ENCODE measurements at regions not wholly inside any gene's neighbourhood (a gene's known extent, or its start where the extent isn't known, plus 50 kb on each side); places are given as distances from the start of the nearest gene placed in this dataset.

- DNase-seq (ENCODE audit: low read depth) = no peak
These were observed 108.9 kb upstream of the SPRY4 start for GRCh38 chr5:142433526-142434321.

- no peak for DNase-seq (ENCODE audit: low read depth)
These were observed 108.1 kb upstream of the SPRY4 start for GRCh38 chr5:142432961-142433360.

- DNase-seq (ENCODE audit: low read depth) = no peak
These were observed 107.6 kb upstream of the SPRY4 start for GRCh38 chr5:142432369-142432863.

- no peak for DNase-seq (ENCODE audit: low read depth)
These were observed 104.1 kb upstream of the SPRY4 start for GRCh38 chr5:142428773-142429473.

- DNase-seq (ENCODE audit: low read depth) = no peak
These were observed 103.4 kb upstream of the SPRY4 start for GRCh38 chr5:142428036-142428772.

- DNase-seq (ENCODE audit: low read depth) = no peak
These were observed 102.7 kb upstream of the SPRY4 start for GRCh38 chr5:142427529-142427928.

GRCh38 chr5:142427015-142427364 is 102.2 kb upstream of the SPRY4 start:
- DNase-seq (ENCODE audit: low read depth) = no peak

- no peak for DNase-seq (ENCODE audit: low read depth)
These were observed 101.6 kb upstream of the SPRY4 start for GRCh38 chr5:142426129-142427014.

- DNase-seq (ENCODE audit: low read depth) = no peak
These were observed 100.7 kb upstream of the SPRY4 start for GRCh38 chr5:142425286-142426065.

- no peak for DNase-seq (ENCODE audit: low read depth)
These were observed 97.6 kb upstream of the SPRY4 start for GRCh38 chr5:142422429-142422828.

GRCh38 chr5:142421621-142422397 is 97.0 kb upstream of the SPRY4 start:
- DNase-seq (ENCODE audit: low read depth) = no peak

GRCh38 chr5:142421228-142421617 is 96.4 kb upstream of the SPRY4 start:
- DNase-seq (ENCODE audit: low read depth) = no peak

GRCh38 chr5:142420561-142421227 is 95.9 kb upstream of the SPRY4 start:
- no peak for DNase-seq (ENCODE audit: low read depth)

GRCh38 chr5:142412581-142412980 is 87.8 kb upstream of the SPRY4 start:
- DNase-seq (ENCODE audit: low read depth) = no peak

- DNase-seq (ENCODE audit: low read depth) = no peak
These were observed 87.0 kb upstream of the SPRY4 start for GRCh38 chr5:142411656-142412425.

- DNase-seq (ENCODE audit: low read depth) = no peak
These were observed 86.3 kb upstream of the SPRY4 start for GRCh38 chr5:142411103-142411502.

GRCh38 chr5:142408981-142409481 is 84.2 kb upstream of the SPRY4 start:
- DNase-seq (ENCODE audit: low read depth) = no peak

GRCh38 chr5:142408536-142408935 is 83.7 kb upstream of the SPRY4 start:
- DNase-seq (ENCODE audit: low read depth) = no peak

All from HS-27A (cell line).